GM12878 (cell line): ENCODE measurements at regions not wholly inside any gene's neighbourhood (a gene's known extent, or its start where the extent isn't known, plus 50 kb on each side); places are given as distances from the start of the nearest gene placed in this dataset.

Experiments
- BACH1 ChIP-seq: fragments of 450-650 bp; IDR thresholded peaks from 2 replicates; pipeline ENCODE4 v1.6.1; 2017; ENCODE audit warnings: mild to moderate bottlenecking, borderline replicate concordance
- CTCF ChIP-seq, 3 experiments: IDR thresholded peaks in 2 of 3; conservative IDR thresholded peaks in 1 of 3; 2 replicates each; pipeline ENCODE4 v1.5.1; 2011; ENCODE audit warnings: low read depth in 3 of 3, low read length in 3 of 3, mild to moderate bottlenecking in 3 of 3, control low read depth in 2 of 3, moderate library complexity in 2 of 3, inconsistent platforms in 1 of 3, mixed read lengths in 1 of 3; ENCODE audit not compliant: control insufficient read depth in 2 of 3, insufficient read depth in 1 of 3; ENCODE audit errors: extremely low read depth in 1 of 3
- EZH2 ChIP-seq: IDR thresholded peaks from 2 replicates; pipeline ENCODE4 v1.6.1; 2012; ENCODE audit warnings: low read depth, mild to moderate bottlenecking, control low read depth, inconsistent platforms, low read length, borderline replicate concordance; ENCODE audit not compliant: control insufficient read depth
- NFYB ChIP-seq: IDR thresholded peaks from 2 replicates; pipeline ENCODE4 v1.6.1; 2011; ENCODE audit warnings: low read depth, mild to moderate bottlenecking, low read length, improper control_type of control experiment, moderate library complexity; ENCODE audit not compliant: insufficient read depth
- NR2F1 ChIP-seq: fragments of 450-650 bp; conservative IDR thresholded peaks from 2 replicates; pipeline ENCODE4 v1.6.1; 2017; ENCODE audit warnings: mild to moderate bottlenecking
- NRF1 ChIP-seq: conservative IDR thresholded peaks from 2 replicates; pipeline ENCODE4 v1.6.1; 2011; ENCODE audit warnings: mild to moderate bottlenecking, low read depth, low read length, improper control_type of control experiment
- PBX3 ChIP-seq: IDR thresholded peaks from 2 replicates; pipeline ENCODE4 v1.6.1; 2011; ENCODE audit warnings: mild to moderate bottlenecking, low read depth, low read length, moderate library complexity; ENCODE audit not compliant: insufficient replicate concordance
- POU2F2 ChIP-seq: IDR thresholded peaks from 3 replicates; pipeline ENCODE4 v1.6.1; 2011; ENCODE audit warnings: low read depth, mild to moderate bottlenecking, low read length, borderline replicate concordance
- RAD21 ChIP-seq: IDR thresholded peaks from 2 replicates; pipeline ENCODE4 v1.6.1; 2011; ENCODE audit warnings: mild to moderate bottlenecking, low read depth, low read length, moderate library complexity; ENCODE audit not compliant: insufficient read depth
- RBBP5 ChIP-seq: fragments of 200-600 bp; sonication (generic); conservative IDR thresholded peaks from 2 replicates; pipeline ENCODE4 v1.6.1; 2016
- RUNX3 ChIP-seq: IDR thresholded peaks from 2 replicates; pipeline ENCODE4 v1.6.1; 2012; ENCODE audit warnings: low read length, inconsistent platforms
- SMAD1 ChIP-seq: fragments of 450-650 bp; IDR thresholded peaks from 2 replicates; pipeline ENCODE4 v1.6.1; 2018; ENCODE audit warnings: mild to moderate bottlenecking, low read depth; ENCODE audit not compliant: partially characterized antibody
- SP1 ChIP-seq: IDR thresholded peaks from one replicate; pipeline ENCODE4 v1.6.1; 2011; ENCODE audit warnings: low read depth, low read length
- SPI1 ChIP-seq: IDR thresholded peaks from 2 replicates; pipeline ENCODE4 v1.6.1; 2011; ENCODE audit warnings: low read depth, mild to moderate bottlenecking, low read length, moderate library complexity, borderline replicate concordance; ENCODE audit not compliant: insufficient read depth
- STAT1 ChIP-seq: fragments of 450-650 bp; conservative IDR thresholded peaks from 2 replicates; pipeline ENCODE4 v1.6.1; 2014; ENCODE audit warnings: antibody characterized with exemption, mild to moderate bottlenecking
- USF1 ChIP-seq: IDR thresholded peaks from 2 replicates; pipeline ENCODE4 v1.6.1; 2011; ENCODE audit warnings: borderline replicate concordance, low read depth, mild to moderate bottlenecking, moderate library complexity, mixed read lengths, low read length; ENCODE audit not compliant: insufficient read depth; ENCODE audit errors: extremely low read length
- TF ChIP-seq, protein P1 (sequence below): IDR thresholded peaks from 2 replicates; pipeline ENCODE4 v1.6.1; 2012; ENCODE audit warnings: mild to moderate bottlenecking, low read depth, low read length
- TF ChIP-seq, protein P2 (sequence below): IDR thresholded peaks from 2 replicates; pipeline ENCODE4 v1.6.1; 2012; ENCODE audit warnings: low read depth, low read length, improper control_type of control experiment

DNA sequence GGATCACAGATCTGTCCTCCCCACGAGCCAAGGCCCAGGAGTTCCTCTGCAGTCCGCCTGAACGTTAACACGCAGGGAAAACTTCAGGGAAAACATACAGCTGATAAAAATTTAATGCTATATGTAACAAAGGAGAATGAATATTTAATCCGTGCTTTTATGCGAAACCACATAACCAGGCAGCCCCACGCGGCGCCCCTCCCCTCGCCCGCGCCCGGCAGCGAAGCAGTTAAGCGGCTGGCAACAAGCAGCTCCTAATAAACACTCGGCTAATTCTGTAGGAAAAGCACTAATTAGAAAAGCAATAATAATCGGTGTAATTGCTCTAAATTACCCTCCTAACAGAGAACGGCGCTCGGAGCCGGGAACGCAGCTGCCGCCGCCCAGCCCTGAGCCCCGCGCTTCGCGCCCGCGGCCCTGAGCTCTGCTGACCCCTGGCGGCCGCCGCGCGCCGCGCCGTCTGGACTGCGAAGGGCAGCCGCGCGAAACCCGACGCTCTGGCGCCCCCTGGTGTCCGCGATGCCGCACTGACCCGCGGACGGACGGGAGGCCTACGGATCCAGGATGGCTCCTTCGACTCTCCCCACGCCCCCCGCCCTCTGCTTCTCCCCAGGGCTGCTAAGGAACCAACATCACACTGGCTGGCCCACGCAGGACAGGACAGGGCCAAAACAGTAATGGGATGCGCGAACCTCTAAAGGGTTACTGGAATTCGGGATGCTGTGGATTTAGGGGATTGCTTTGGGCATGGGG, 181.4 kb downstream of the SMAD2 start (continued):
- TF ChIP-seq RUNX3 (no peak), NR2F1 (peak; percentile 31; the same call in 1 of the 2 replicates), RBBP5 (no peak), NRF1 (no peak; the same call in 1 of the 2 replicates), EZH2 (no peak), CTCF (IDR thresholded peaks at IDR 0.05 in 2 of 3, conservative IDR thresholded peaks at IDR 0.05 in 1 of 3; ENCODE audit: control insufficient read depth in 2 of 3, extremely low read depth in 1 of 3, insufficient read depth in 1 of 3, low read depth in 3 of 3, low read length in 3 of 3) (peak; percentile 94 to 99 (median 99); a peak in 5 of 6 replicates), USF1 (no peak), SP1 (no peak), PBX3 (no peak), SPI1 (no peak), SMAD1 (no peak), NFYB (no peak), STAT1 (peak; percentile 85; the same call in 1 of the 2 replicates), BACH1 (peak; percentile 67; the same call in 1 of the 2 replicates), RAD21 (peak; percentile 98), POU2F2 (peak; percentile 47; the same call in 1 of the 3 replicates)
- TF ChIP-seq, protein P1, sequence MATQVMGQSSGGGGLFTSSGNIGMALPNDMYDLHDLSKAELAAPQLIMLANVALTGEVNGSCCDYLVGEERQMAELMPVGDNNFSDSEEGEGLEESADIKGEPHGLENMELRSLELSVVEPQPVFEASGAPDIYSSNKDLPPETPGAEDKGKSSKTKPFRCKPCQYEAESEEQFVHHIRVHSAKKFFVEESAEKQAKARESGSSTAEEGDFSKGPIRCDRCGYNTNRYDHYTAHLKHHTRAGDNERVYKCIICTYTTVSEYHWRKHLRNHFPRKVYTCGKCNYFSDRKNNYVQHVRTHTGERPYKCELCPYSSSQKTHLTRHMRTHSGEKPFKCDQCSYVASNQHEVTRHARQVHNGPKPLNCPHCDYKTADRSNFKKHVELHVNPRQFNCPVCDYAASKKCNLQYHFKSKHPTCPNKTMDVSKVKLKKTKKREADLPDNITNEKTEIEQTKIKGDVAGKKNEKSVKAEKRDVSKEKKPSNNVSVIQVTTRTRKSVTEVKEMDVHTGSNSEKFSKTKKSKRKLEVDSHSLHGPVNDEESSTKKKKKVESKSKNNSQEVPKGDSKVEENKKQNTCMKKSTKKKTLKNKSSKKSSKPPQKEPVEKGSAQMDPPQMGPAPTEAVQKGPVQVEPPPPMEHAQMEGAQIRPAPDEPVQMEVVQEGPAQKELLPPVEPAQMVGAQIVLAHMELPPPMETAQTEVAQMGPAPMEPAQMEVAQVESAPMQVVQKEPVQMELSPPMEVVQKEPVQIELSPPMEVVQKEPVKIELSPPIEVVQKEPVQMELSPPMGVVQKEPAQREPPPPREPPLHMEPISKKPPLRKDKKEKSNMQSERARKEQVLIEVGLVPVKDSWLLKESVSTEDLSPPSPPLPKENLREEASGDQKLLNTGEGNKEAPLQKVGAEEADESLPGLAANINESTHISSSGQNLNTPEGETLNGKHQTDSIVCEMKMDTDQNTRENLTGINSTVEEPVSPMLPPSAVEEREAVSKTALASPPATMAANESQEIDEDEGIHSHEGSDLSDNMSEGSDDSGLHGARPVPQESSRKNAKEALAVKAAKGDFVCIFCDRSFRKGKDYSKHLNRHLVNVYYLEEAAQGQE, result no peak
- TF ChIP-seq, protein P2, sequence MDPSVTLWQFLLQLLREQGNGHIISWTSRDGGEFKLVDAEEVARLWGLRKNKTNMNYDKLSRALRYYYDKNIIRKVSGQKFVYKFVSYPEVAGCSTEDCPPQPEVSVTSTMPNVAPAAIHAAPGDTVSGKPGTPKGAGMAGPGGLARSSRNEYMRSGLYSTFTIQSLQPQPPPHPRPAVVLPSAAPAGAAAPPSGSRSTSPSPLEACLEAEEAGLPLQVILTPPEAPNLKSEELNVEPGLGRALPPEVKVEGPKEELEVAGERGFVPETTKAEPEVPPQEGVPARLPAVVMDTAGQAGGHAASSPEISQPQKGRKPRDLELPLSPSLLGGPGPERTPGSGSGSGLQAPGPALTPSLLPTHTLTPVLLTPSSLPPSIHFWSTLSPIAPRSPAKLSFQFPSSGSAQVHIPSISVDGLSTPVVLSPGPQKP, result no peak
